ENCODE measurements at regions not wholly inside any gene's neighbourhood (a gene's known extent, or its start where the extent isn't known, plus 50 kb on each side); places are given as distances from the start of the nearest gene placed in this dataset.
A peak's percentile ranks its signal among the peaks of the same experiment; 100 is the strongest.

GRCh38 chr1:229973297-229973612 is 93.8 kb upstream of the GALNT2 start:
- Histone ChIP-seq H3K4me3 (ENCODE audit: severe bottlenecking) (no peak overlapping the region), H3K9me3 (ENCODE audit: severe bottlenecking) (no peaks in the 10 kb centered on the region), H3K27me3 (ENCODE audit: insufficient read depth, poor library complexity, severe bottlenecking) (no peaks in the 10 kb centered on the region), H3K4me1 (ENCODE audit: insufficient read depth, poor library complexity, severe bottlenecking) (no peaks in the 10 kb centered on the region), H3K27ac (ENCODE audit: poor library complexity, severe bottlenecking) (no peak overlapping the region), H3K36me3 (ENCODE audit: low read depth) (no peaks in the 10 kb centered on the region)
- DNase-seq (ENCODE audit: low spot score) (no peak), ATAC-seq (ENCODE audit: low read depth) (no peak)
- no peak for TF ChIP-seq CTCF (IDR thresholded peaks at IDR 0.05; ENCODE audit: poor library complexity, severe bottlenecking)

GRCh38 chr1:229975047-229975446 is 92.0 kb upstream of the GALNT2 start:
- no peak for DNase-seq (ENCODE audit: low spot score)
- no peaks in the 10 kb centered on the region for H3K9me3 ChIP-seq (ENCODE audit: severe bottlenecking)
- no peaks in the 10 kb centered on the region for H3K27me3 ChIP-seq (ENCODE audit: insufficient read depth, poor library complexity, severe bottlenecking)
- no peak overlapping the region for H3K27ac ChIP-seq (ENCODE audit: poor library complexity, severe bottlenecking)
- H3K4me3 ChIP-seq (ENCODE audit: severe bottlenecking), result no peak overlapping the region
- peaks cover 5% of the 10 kb centered on the region for H3K4me1 ChIP-seq (ENCODE audit: insufficient read depth, poor library complexity, severe bottlenecking)
- ATAC-seq (ENCODE audit: low read depth), result no peak
- no peak for TF ChIP-seq CTCF (IDR thresholded peaks at IDR 0.05; ENCODE audit: poor library complexity, severe bottlenecking)
- H3K36me3 ChIP-seq (ENCODE audit: low read depth), result no peaks in the 10 kb centered on the region

GRCh38 chr1:229980009-229980408 is 87.0 kb upstream of the GALNT2 start:
- H3K4me3 ChIP-seq (ENCODE audit: severe bottlenecking), result no peak overlapping the region
- H3K27me3 ChIP-seq (ENCODE audit: insufficient read depth, poor library complexity, severe bottlenecking), result no peaks in the 10 kb centered on the region
- no peak for TF ChIP-seq CTCF (IDR thresholded peaks at IDR 0.05; ENCODE audit: poor library complexity, severe bottlenecking)
- H3K27ac ChIP-seq (ENCODE audit: poor library complexity, severe bottlenecking), result peak overlapping the region; percentile 46
- H3K36me3 ChIP-seq (ENCODE audit: low read depth), result no peaks in the 10 kb centered on the region
- H3K9me3 ChIP-seq (ENCODE audit: severe bottlenecking), result no peaks in the 10 kb centered on the region
- ATAC-seq (ENCODE audit: low read depth), result peak; percentile 93
- no peak for DNase-seq (ENCODE audit: low spot score)
- H3K4me1 ChIP-seq (ENCODE audit: insufficient read depth, poor library complexity, severe bottlenecking), result peaks cover 8% of the 10 kb centered on the region

GRCh38 chr1:229981736-229982135 is 85.3 kb upstream of the GALNT2 start:
- no peak for TF ChIP-seq CTCF (IDR thresholded peaks at IDR 0.05; ENCODE audit: poor library complexity, severe bottlenecking)
- H3K4me3 ChIP-seq (ENCODE audit: severe bottlenecking), result no peak overlapping the region
- no peak overlapping the region for H3K27ac ChIP-seq (ENCODE audit: poor library complexity, severe bottlenecking)
- H3K27me3 ChIP-seq (ENCODE audit: insufficient read depth, poor library complexity, severe bottlenecking), result no peaks in the 10 kb centered on the region
- DNase-seq (ENCODE audit: low spot score) (no peak), ATAC-seq (ENCODE audit: low read depth) (no peak)
- no peaks in the 10 kb centered on the region for H3K9me3 ChIP-seq (ENCODE audit: severe bottlenecking)
- peaks cover 8% of the 10 kb centered on the region for H3K4me1 ChIP-seq (ENCODE audit: insufficient read depth, poor library complexity, severe bottlenecking)
- H3K36me3 ChIP-seq (ENCODE audit: low read depth), result no peaks in the 10 kb centered on the region

- Histone ChIP-seq H3K36me3 (ENCODE audit: low read depth) (no peaks in the 10 kb centered on the region), H3K27me3 (ENCODE audit: insufficient read depth, poor library complexity, severe bottlenecking) (no peaks in the 10 kb centered on the region), H3K27ac (ENCODE audit: poor library complexity, severe bottlenecking) (no peak overlapping the region), H3K9me3 (ENCODE audit: severe bottlenecking) (no peaks in the 10 kb centered on the region), H3K4me1 (ENCODE audit: insufficient read depth, poor library complexity, severe bottlenecking) (peaks cover 8% of the 10 kb centered on the region), H3K4me3 (ENCODE audit: severe bottlenecking) (no peak overlapping the region)
- no peak for TF ChIP-seq CTCF (IDR thresholded peaks at IDR 0.05; ENCODE audit: poor library complexity, severe bottlenecking)
- ATAC-seq (ENCODE audit: low read depth), result no peak
- DNase-seq (ENCODE audit: low spot score), result no peak
Observed at GRCh38 chr1:229984310-229984991, 82.6 kb upstream of the GALNT2 start.
